GM12878 (cell line): ENCODE measurements at regions not wholly inside any gene's neighbourhood (a gene's known extent, or its start where the extent isn't known, plus 50 kb on each side); places are given as distances from the start of the nearest gene placed in this dataset.

Experiments used
- ATAC-seq: fragments of 200-7000 bp; cut with Tn5 transposase; 3 replicates; pipeline ENCODE4 v1.9.1; 2020; ENCODE audit warnings: mild to moderate bottlenecking, moderate library complexity
- BruUV-seq: library from RNA; stranded (reverse); fragments of 400-500 nt; replicated peaks from 2 replicates; lab custom pipeline; 2021; lab: Mats Ljungman, UMichigan
- CTCF ChIA-PET: fragments of 300-600 bp; sonication (Branson Sonifier 250); formaldehyde crosslinking; extraction: SDS; loops from one replicate; lab custom pipeline; 2021; ENCODE audit warnings: inconsistent platforms; lab: Yijun Ruan, JAX
- POLR2A ChIA-PET: fragments of 350-600 bp; formaldehyde crosslinking; extraction: SDS; loops from one replicate; lab custom pipeline; 2021; ENCODE audit warnings: inconsistent platforms; lab: Charles Lee
- RAD21 ChIA-PET: fragments of 300-600 bp; sonication (Branson Sonifier 250); formaldehyde crosslinking; loops from one replicate; lab custom pipeline; 2023; ENCODE audit warnings: antibody characterized with exemption; ENCODE audit not compliant: unreplicated experiment; lab: Charles Lee
- SMC1A ChIA-PET: fragments of 300-600 bp; sonication (Branson Sonifier 250); formaldehyde crosslinking; loops from one replicate; lab custom pipeline; 2023; ENCODE audit not compliant: unreplicated experiment, uncharacterized antibody; lab: Charles Lee
- DNase-seq: peaks from one replicate; pipeline ENCODE4 v3.0.0-alpha.2; 2011; ENCODE audit warnings: low read depth, low spot score
- FAIRE-seq: peaks from 3 replicates; lab custom pipeline; 2011; peaks lifted over from hg19 to GRCh38; lab: Jason Lieb, UNC
- H2AFZ ChIP-seq: 2 replicates; pipeline ENCODE4 v1.6.0; 2011; ENCODE audit warnings: low read depth, low read length, control low read depth; ENCODE audit not compliant: control insufficient read depth
- H3K27ac ChIP-seq: 2 replicates; pipeline ENCODE4 v1.5.1; 2011; ENCODE audit warnings: control low read depth; ENCODE audit not compliant: control insufficient read depth, insufficient read depth
- H3K27me3 ChIP-seq, 2 experiments: replicated peaks in 1 of 2; 2 replicates each; pipeline versions ENCODE4 v1.6.0 to v1.6.1; 2011; ENCODE audit warnings: low read length in 1 of 2; ENCODE audit not compliant: control insufficient read depth in 2 of 2, insufficient read depth in 2 of 2
- H3K36me3 ChIP-seq, 2 experiments: 2 replicates each; pipeline ENCODE4 v1.5.1; 2011; ENCODE audit warnings: low read length in 1 of 2; ENCODE audit not compliant: control insufficient read depth in 2 of 2, insufficient read depth in 2 of 2
- H3K4me1 ChIP-seq: 2 replicates; pipeline ENCODE4 v1.6.1; 2011; ENCODE audit warnings: mild to moderate bottlenecking, low read length, moderate library complexity, mixed read lengths; ENCODE audit not compliant: control insufficient read depth, insufficient read depth
- H3K4me2 ChIP-seq: 2 replicates; pipeline ENCODE4 v1.6.0; 2011; ENCODE audit warnings: control low read depth; ENCODE audit not compliant: control insufficient read depth, insufficient read depth
- H3K4me3 ChIP-seq: fragments of 200-600 bp; sonication (generic); 2 replicates; pipeline ENCODE4 v1.5.1; 2016
- H3K79me2 ChIP-seq: 2 replicates; pipeline ENCODE4 v1.6.0; 2011; ENCODE audit warnings: low read length; ENCODE audit not compliant: control insufficient read depth, insufficient read depth
- H3K9ac ChIP-seq: 2 replicates; pipeline ENCODE4 v1.8.0; 2011; ENCODE audit warnings: low read length, control low read depth, mixed read lengths; ENCODE audit not compliant: control insufficient read depth, insufficient read depth
- H3K9me3 ChIP-seq: replicated peaks from 3 replicates; pipeline ENCODE4 v1.5.1; 2011; ENCODE audit warnings: mild to moderate bottlenecking, low read length; ENCODE audit not compliant: control insufficient read depth, insufficient read depth
- H4K20me1 ChIP-seq: 2 replicates; pipeline ENCODE4 v1.6.0; 2011; ENCODE audit not compliant: control insufficient read depth, insufficient read depth
- BCL3 ChIP-seq: IDR thresholded peaks from 2 replicates; pipeline ENCODE4 v1.6.1; 2011; ENCODE audit warnings: borderline replicate concordance, low read depth, mild to moderate bottlenecking, moderate library complexity, low read length; ENCODE audit not compliant: insufficient read depth, poor library complexity, severe bottlenecking
- NFIC ChIP-seq: IDR thresholded peaks from 2 replicates; pipeline ENCODE4 v1.6.1; 2012; ENCODE audit warnings: low read depth, mild to moderate bottlenecking, inconsistent platforms, low read length, moderate library complexity
- SUZ12 ChIP-seq: fragments of 200-600 bp; sonication (generic); IDR thresholded peaks from one replicate; pipeline ENCODE4 v1.6.1; 2018; ENCODE audit warnings: antibody characterized with exemption, mild to moderate bottlenecking; ENCODE audit not compliant: unreplicated experiment
- TCF3 ChIP-seq: IDR thresholded peaks from 2 replicates; pipeline ENCODE4 v1.6.1; 2012; ENCODE audit warnings: low read depth, mild to moderate bottlenecking, low read length, borderline replicate concordance; ENCODE audit not compliant: insufficient read depth
- USF2 ChIP-seq: IDR thresholded peaks from 2 replicates; pipeline ENCODE4 v1.6.1; 2011; ENCODE audit warnings: low read depth, low read length, improper control_type of control experiment, borderline replicate concordance
- ZBTB33 ChIP-seq: fragments of 450-650 bp; IDR thresholded peaks from 2 replicates; pipeline ENCODE4 v1.6.1; 2017; ENCODE audit warnings: mild to moderate bottlenecking
- WGBS: methylation state at CpG from one replicate; pipeline ENCODE4 v1.1.6; 2016; ENCODE audit warnings: low lambda C conversion rate; ENCODE audit not compliant: insufficient replicate concordance, insufficient coverage; ENCODE audit errors: missing lambda C conversion rate; 5-methylcytosine and 5-hydroxymethylcytosine counted together
- in situ Hi-C: fragments of 300-500 bp; cut with MboI; formaldehyde crosslinking; loops from 9 replicates; pipeline ENCODE4 v1.14.3; 2018; ENCODE audit warnings: mixed read lengths
- intact Hi-C: fragments of 100-400 bp; cut with micrococcal nuclease; formaldehyde crosslinking; loops from one replicate; pipeline ENCODE4 v1.14.2; 2022; ENCODE audit not compliant: unreplicated experiment

GRCh38 chr11:92361551-92361950 lies 136.9 kb downstream of the FAT3 start (continued):
- TF ChIP-seq ZBTB33, result no peak

GRCh38 chr11:92362989-92363388 lies 138.4 kb downstream of the FAT3 start:
- ATAC-seq (no peak), DNase-seq (no peak), FAIRE-seq (no peak)
- in situ Hi-C loops, result no loop called here
- Histone ChIP-seq H3K4me3 (no peak overlapping the region), H3K27me3 (no peaks in the 10 kb centered on the region), H3K9ac (no peak overlapping the region), H3K79me2 (no peaks in the 10 kb centered on the region), H3K27ac (no peak overlapping the region), H2AFZ (no peak overlapping the region), H3K4me1 (no peaks in the 10 kb centered on the region), H3K4me2 (no peak overlapping the region), H3K36me3 (no peaks in the 10 kb centered on the region), H4K20me1 (no peaks in the 10 kb centered on the region), H3K9me3 (no peaks in the 10 kb centered on the region)
- POLR2A ChIA-PET, result no interaction called here
- WGBS, result 13% methylated on average over 1 of the region's 1 CpG
- RAD21 ChIA-PET, result no interaction called here
- TF ChIP-seq SUZ12, result no peak
- TF ChIP-seq NFIC, result no peak
- TF ChIP-seq USF2, result no peak
- TF ChIP-seq TCF3, result no peak
- no peak for TF ChIP-seq BCL3
- CTCF ChIA-PET, result no interaction called here
- no TSS peak for BruUV-seq
- SMC1A ChIA-PET, result no interaction called here
- intact Hi-C loops, result loop anchor here (5.0 kb wide), 1 partner anchor 51 kb away; no protein-coding TSS in a partner anchor
